ENCODE measurements at regions not wholly inside any gene's neighbourhood (a gene's known extent, or its start where the extent isn't known, plus 50 kb on each side); places are given as distances from the start of the nearest gene placed in this dataset.

DNA sequence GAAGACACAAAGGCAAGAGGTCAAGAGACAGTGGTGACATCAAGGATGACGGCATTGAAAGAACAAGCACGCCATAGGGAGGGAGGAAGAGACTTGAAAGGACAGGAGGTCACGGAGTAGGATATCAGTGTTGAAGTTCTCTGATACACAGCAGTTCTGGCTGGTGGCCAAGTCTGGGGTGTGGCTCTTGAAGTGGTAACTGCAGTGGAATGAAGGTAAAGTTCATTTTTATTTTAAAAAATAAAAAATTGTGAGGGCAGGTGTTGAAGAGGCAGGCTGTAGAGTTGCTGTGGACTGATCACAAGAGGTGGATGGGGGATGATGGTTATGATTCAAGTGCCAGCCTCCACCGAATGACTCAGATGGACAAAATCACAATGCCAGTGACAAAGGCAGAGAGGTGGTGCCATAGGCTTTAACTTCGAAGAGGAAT is 53.2 kb upstream of the BMP2 start:
- TF ChIP-seq, protein P1, sequence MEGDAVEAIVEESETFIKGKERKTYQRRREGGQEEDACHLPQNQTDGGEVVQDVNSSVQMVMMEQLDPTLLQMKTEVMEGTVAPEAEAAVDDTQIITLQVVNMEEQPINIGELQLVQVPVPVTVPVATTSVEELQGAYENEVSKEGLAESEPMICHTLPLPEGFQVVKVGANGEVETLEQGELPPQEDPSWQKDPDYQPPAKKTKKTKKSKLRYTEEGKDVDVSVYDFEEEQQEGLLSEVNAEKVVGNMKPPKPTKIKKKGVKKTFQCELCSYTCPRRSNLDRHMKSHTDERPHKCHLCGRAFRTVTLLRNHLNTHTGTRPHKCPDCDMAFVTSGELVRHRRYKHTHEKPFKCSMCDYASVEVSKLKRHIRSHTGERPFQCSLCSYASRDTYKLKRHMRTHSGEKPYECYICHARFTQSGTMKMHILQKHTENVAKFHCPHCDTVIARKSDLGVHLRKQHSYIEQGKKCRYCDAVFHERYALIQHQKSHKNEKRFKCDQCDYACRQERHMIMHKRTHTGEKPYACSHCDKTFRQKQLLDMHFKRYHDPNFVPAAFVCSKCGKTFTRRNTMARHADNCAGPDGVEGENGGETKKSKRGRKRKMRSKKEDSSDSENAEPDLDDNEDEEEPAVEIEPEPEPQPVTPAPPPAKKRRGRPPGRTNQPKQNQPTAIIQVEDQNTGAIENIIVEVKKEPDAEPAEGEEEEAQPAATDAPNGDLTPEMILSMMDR (IDR thresholded peaks at IDR 0.05; ENCODE audit: insufficient read depth, low read length, poor library complexity, severe bottlenecking), result no peak
- TF ChIP-seq EZH2phosphoT487 (conservative IDR thresholded peaks at IDR 0.05; ENCODE audit: low read length), result no peak

Measured in SU-DHL-6 (cell line).